Endodermal cell (in vitro differentiated cells): ENCODE measurements at regions not wholly inside any gene's neighbourhood (a gene's known extent, or its start where the extent isn't known, plus 50 kb on each side); places are given as distances from the start of the nearest gene placed in this dataset.
A peak's percentile ranks its signal among the peaks of the same experiment; 100 is the strongest.

Experiments
- DNase-seq: peaks from one replicate; pipeline ENCODE4 v3.0.0-alpha.2; 2017
- H3K27ac ChIP-seq: 2 replicates; pipeline ENCODE4 v1.5.1; 2013; ENCODE audit warnings: mild to moderate bottlenecking, low read depth, low read length, moderate library complexity
- H3K27me3 ChIP-seq: 2 replicates; pipeline ENCODE4 v1.6.1; 2013; ENCODE audit warnings: mild to moderate bottlenecking, low read length, moderate library complexity; ENCODE audit not compliant: insufficient read depth, control insufficient read depth, poor library complexity, severe bottlenecking
- H3K36me3 ChIP-seq: 2 replicates; pipeline ENCODE4 v1.7.0; 2013; ENCODE audit warnings: mild to moderate bottlenecking, low read length, moderate library complexity; ENCODE audit not compliant: control insufficient read depth, insufficient read depth
- H3K4me1 ChIP-seq: one replicate; pipeline ENCODE4 v1.7.0; 2013; ENCODE audit warnings: low read length; ENCODE audit not compliant: control insufficient read depth, insufficient read depth
- H3K4me3 ChIP-seq: 2 replicates; pipeline ENCODE4 v1.5.1; 2013; ENCODE audit warnings: mild to moderate bottlenecking, low read length, moderate library complexity
- H3K9ac ChIP-seq: 2 replicates; pipeline ENCODE4 v1.6.1; 2013; ENCODE audit warnings: mild to moderate bottlenecking, low read length, moderate library complexity; ENCODE audit not compliant: poor library complexity, severe bottlenecking; ENCODE audit errors: extremely low read depth
- H3K9me3 ChIP-seq: 2 replicates; pipeline ENCODE4 v1.6.1; 2013; ENCODE audit warnings: mild to moderate bottlenecking, low read length, moderate library complexity; ENCODE audit not compliant: control insufficient read depth
- H3K27ac Mint-ChIP-seq: 2 replicates; pipeline ENCODE4 v1.8.0; 2020; ENCODE audit warnings: mixed read lengths
- H3K27me3 Mint-ChIP-seq: 2 replicates; pipeline ENCODE4 v1.8.0; 2021; ENCODE audit warnings: mild to moderate bottlenecking, mixed read lengths; ENCODE audit not compliant: insufficient read depth
- H3K36me3 Mint-ChIP-seq: 2 replicates; pipeline ENCODE4 v1.8.0; 2020; ENCODE audit warnings: low read depth, mixed read lengths
- H3K4me1 Mint-ChIP-seq: 2 replicates; pipeline ENCODE4 v1.8.0; 2020; ENCODE audit warnings: mixed read lengths
- H3K4me3 Mint-ChIP-seq: 2 replicates; pipeline ENCODE4 v1.8.0; 2020; ENCODE audit warnings: mild to moderate bottlenecking, moderate library complexity, mixed read lengths
- H3K9me3 Mint-ChIP-seq: 2 replicates; pipeline ENCODE4 v1.8.0; 2020; ENCODE audit warnings: mild to moderate bottlenecking, mixed read lengths
- CTCF ChIP-seq: fragments of 200-600 bp; sonication (generic); conservative IDR thresholded peaks from 2 replicates; pipeline ENCODE4 v1.5.0; 2021; ENCODE audit warnings: antibody characterized with exemption, mild to moderate bottlenecking
- WGBS, 2 experiments: methylation state at CpG; one replicate each; pipeline versions ENCODE4 v1.1.5 to v1.1.7; 2013; ENCODE audit warnings: missing lambda C conversion rate in 2 of 2, mixed read lengths in 1 of 2; ENCODE audit not compliant: insufficient coverage in 1 of 2, insufficient read length in 1 of 2; 5-methylcytosine and 5-hydroxymethylcytosine counted together

GRCh38 chr6:67558985-67559384, 1076.1 kb upstream of the ADGRB3 start:
- Histone ChIP-seq H3K9me3 (no peaks in the 10 kb centered on the region), H3K9ac (no peak overlapping the region), H3K27me3 (no peaks in the 10 kb centered on the region), H3K4me1 (no peaks in the 10 kb centered on the region), H3K36me3 (no peaks in the 10 kb centered on the region), H3K27ac (no peak overlapping the region), H3K4me3 (no peak overlapping the region)
- Mint-ChIP-seq H3K27me3 (no peaks in the 10 kb centered on the region), H3K4me3 (no peak overlapping the region), H3K4me1 (no peaks in the 10 kb centered on the region), H3K9me3 (peaks cover 5% of the 10 kb centered on the region), H3K36me3 (no peaks in the 10 kb centered on the region), H3K27ac (no peak overlapping the region)
- no peak for DNase-seq
- 97% methylated on average over 1 of the region's 1 CpG; no CpG with 5 or more reads in 1 of the 2 experiments for WGBS, 2 experiments
- TF ChIP-seq CTCF = no peak

- Mint-ChIP-seq H3K4me1 (no peaks in the 10 kb centered on the region), H3K9me3 (peaks cover 51% of the 10 kb centered on the region), H3K27me3 (no peaks in the 10 kb centered on the region), H3K36me3 (no peaks in the 10 kb centered on the region), H3K27ac (no peak overlapping the region), H3K4me3 (no peak overlapping the region)
- Histone ChIP-seq H3K27me3 (no peaks in the 10 kb centered on the region), H3K4me1 (no peaks in the 10 kb centered on the region), H3K9me3 (peaks cover 56% of the 10 kb centered on the region), H3K27ac (no peak overlapping the region), H3K4me3 (peak overlapping the region; percentile 51), H3K36me3 (no peaks in the 10 kb centered on the region), H3K9ac (no peak overlapping the region)
- no peak for DNase-seq
- TF ChIP-seq CTCF = no peak
- whole genome bisulfite sequencing, 2 experiments = 88 to 90% methylated on average over 1 of the region's 1 CpG
These were observed 1090.1 kb upstream of the ADGRB3 start for GRCh38 chr6:67544851-67545452.

GRCh38 chr6:67541586-67541985, 1093.5 kb upstream of the ADGRB3 start:
- Histone ChIP-seq H3K27ac (no peak overlapping the region), H3K27me3 (no peaks in the 10 kb centered on the region), H3K4me3 (no peak overlapping the region), H3K36me3 (no peaks in the 10 kb centered on the region), H3K9me3 (peaks cover 37% of the 10 kb centered on the region), H3K4me1 (no peaks in the 10 kb centered on the region), H3K9ac (no peak overlapping the region)
- no peak for TF ChIP-seq CTCF
- Mint-ChIP-seq H3K9me3 (peaks cover 52% of the 10 kb centered on the region), H3K4me1 (no peaks in the 10 kb centered on the region), H3K36me3 (no peaks in the 10 kb centered on the region), H3K27ac (no peak overlapping the region), H3K27me3 (no peaks in the 10 kb centered on the region), H3K4me3 (no peak overlapping the region)
- DNase-seq = no peak
